OCI-LY3 (cell line): ENCODE measurements at regions not wholly inside any gene's neighbourhood (a gene's known extent, or its start where the extent isn't known, plus 50 kb on each side); places are given as distances from the start of the nearest gene placed in this dataset.
"Not testable (repeated sequence)": the region's sequence is repeated elsewhere in the genome, so short reads cannot be mapped to it uniquely, and the experiment has no call there.

ENCODE experiments used
- H2AFZ ChIP-seq: fragments of 200-600, 300-600 bp; shearing (Covaris generic); 2 replicates; pipeline ENCODE4 v1.6.0; 2014; ENCODE audit warnings: antibody characterized with exemption, low read depth, low read length
- H3K27ac ChIP-seq: fragments of 200-600, 300-600 bp; sonication (generic); 2 replicates; pipeline ENCODE4 v1.5.1; 2014; ENCODE audit warnings: mild to moderate bottlenecking, low read length, moderate library complexity, mixed read lengths
- H3K27me3 ChIP-seq: fragments of 200-600, 300-600 bp; sonication (generic); 2 replicates; pipeline ENCODE4 v1.6.1; 2014; ENCODE audit warnings: low read depth, low read length, mixed read lengths
- H3K36me3 ChIP-seq: fragments of 200-600, 300-600 bp; sonication (generic); replicated peaks from 2 replicates; pipeline ENCODE3; 2014; ENCODE audit warnings: low read depth, low read length, mixed read lengths
- H3K4me1 ChIP-seq: fragments of 300-600, 200-600 bp; sonication (generic); 2 replicates; pipeline ENCODE4 v1.6.1; 2014; ENCODE audit warnings: low read length, mixed read lengths
- H3K4me2 ChIP-seq: fragments of 200-600, 300-600 bp; sonication (generic); 2 replicates; pipeline ENCODE4 v1.6.1; 2014; ENCODE audit warnings: low read length, mixed read lengths
- H3K4me3 ChIP-seq: fragments of 300-600, 200-600 bp; sonication (generic); 2 replicates; pipeline ENCODE4 v1.5.1; 2014; ENCODE audit warnings: antibody characterized with exemption, mild to moderate bottlenecking, low read length, moderate library complexity
- H3K79me2 ChIP-seq: fragments of 300-600, 200-600 bp; shearing (Covaris generic); 2 replicates; pipeline ENCODE4 v1.6.1; 2014; ENCODE audit warnings: mild to moderate bottlenecking, low read length, mixed read lengths
- H3K9ac ChIP-seq: fragments of 300-600, 200-600 bp; shearing (Covaris generic); 2 replicates; pipeline ENCODE4 v1.6.0; 2014; ENCODE audit warnings: mild to moderate bottlenecking, low read length, moderate library complexity
- H3K9me3 ChIP-seq: fragments of 200-600, 300-600 bp; shearing (Covaris generic); 2 replicates; pipeline ENCODE4 v1.6.1; 2014; ENCODE audit warnings: low read length, mixed read lengths; ENCODE audit not compliant: insufficient read depth
- H4K20me1 ChIP-seq: fragments of 200-600, 300-600 bp; sonication (generic); 2 replicates; pipeline ENCODE4 v1.6.1; 2016; ENCODE audit warnings: low read length, mixed read lengths; ENCODE audit not compliant: insufficient read depth
- CTCF ChIP-seq: fragments of 200-600, 300-600 bp; sonication (generic); IDR thresholded peaks from 2 replicates; pipeline ENCODE4 v1.5.1; 2014; ENCODE audit warnings: antibody characterized with exemption, low read length, low read depth
- EZH2phosphoT487 ChIP-seq: fragments of 200-600 bp; shearing (Covaris generic); IDR thresholded peaks from 2 replicates; pipeline ENCODE4 v1.6.1; 2018; ENCODE audit warnings: antibody characterized with exemption, mixed run types, low read depth

GRCh38 chrX:82782014-82782413 lies 726.1 kb upstream of the POU3F4 start:
- Histone ChIP-seq H3K36me3 (no peaks in the 10 kb centered on the region), H3K4me2 (no peak overlapping the region), H2AFZ (no peak overlapping the region), H4K20me1 (no peaks in the 10 kb centered on the region), H3K4me1 (no peaks in the 10 kb centered on the region), H3K9ac (no peak overlapping the region), H3K4me3 (no peak overlapping the region), H3K79me2 (no peaks in the 10 kb centered on the region), H3K9me3 (0 out of 2 replicates have a peak, but pooled peaks cover 5% of the 10 kb centered on the region), H3K27ac (no peak overlapping the region), H3K27me3 (no peaks in the 10 kb centered on the region)
- no peak for TF ChIP-seq EZH2phosphoT487
- no peak for TF ChIP-seq CTCF

GRCh38 chrX:82812902-82813301 lies 695.2 kb upstream of the POU3F4 start:
- not testable (repeated sequence) for H3K4me3 ChIP-seq, H3K9ac ChIP-seq, H4K20me1 ChIP-seq, H3K4me1 ChIP-seq, H3K27ac ChIP-seq, H3K9me3 ChIP-seq, H3K27me3 ChIP-seq, H3K79me2 ChIP-seq, H3K4me2 ChIP-seq, H3K36me3 ChIP-seq, H2AFZ ChIP-seq

GRCh38 chrX:82813671-82814078 lies 694.4 kb upstream of the POU3F4 start:
- TF ChIP-seq CTCF (no peak), EZH2phosphoT487 (no peak)
- H2AFZ ChIP-seq = no peak overlapping the region
- H3K36me3 ChIP-seq = no peaks in the 10 kb centered on the region
- H3K9ac ChIP-seq = no peak overlapping the region
- no peak overlapping the region for H3K4me2 ChIP-seq
- H3K27me3 ChIP-seq = no peaks in the 10 kb centered on the region
- no peaks in the 10 kb centered on the region; the same call in 1 of the 2 replicates for H3K4me1 ChIP-seq
- H3K4me3 ChIP-seq = no peak overlapping the region
- H4K20me1 ChIP-seq = no peaks in the 10 kb centered on the region
- H3K27ac ChIP-seq = no peak overlapping the region
- H3K9me3 ChIP-seq = no peaks in the 10 kb centered on the region
- no peaks in the 10 kb centered on the region for H3K79me2 ChIP-seq

- Histone ChIP-seq H3K36me3 (no peaks in the 10 kb centered on the region), H3K4me3 (no peak overlapping the region)
These were observed 692.1 kb upstream of the POU3F4 start for GRCh38 chrX:82816001-82816400.

More at GRCh38 chrX:82816001-82816400, 692.1 kb upstream of the POU3F4 start:
- H3K27me3 ChIP-seq = no peaks in the 10 kb centered on the region
- H3K27ac ChIP-seq = no peak overlapping the region
- no peaks in the 10 kb centered on the region for H3K79me2 ChIP-seq
- H3K4me1 ChIP-seq = no peaks in the 10 kb centered on the region; the same call in 1 of the 2 replicates
- H2AFZ ChIP-seq = no peak overlapping the region
- H3K9me3 ChIP-seq = no peaks in the 10 kb centered on the region
- no peaks in the 10 kb centered on the region for H4K20me1 ChIP-seq
- H3K4me2 ChIP-seq = no peak overlapping the region
- TF ChIP-seq CTCF (no peak), EZH2phosphoT487 (no peak)
- H3K9ac ChIP-seq = no peak overlapping the region
